ENCODE measurements at regions not wholly inside any gene's neighbourhood (a gene's known extent, or its start where the extent isn't known, plus 50 kb on each side); places are given as distances from the start of the nearest gene placed in this dataset.

DNA sequence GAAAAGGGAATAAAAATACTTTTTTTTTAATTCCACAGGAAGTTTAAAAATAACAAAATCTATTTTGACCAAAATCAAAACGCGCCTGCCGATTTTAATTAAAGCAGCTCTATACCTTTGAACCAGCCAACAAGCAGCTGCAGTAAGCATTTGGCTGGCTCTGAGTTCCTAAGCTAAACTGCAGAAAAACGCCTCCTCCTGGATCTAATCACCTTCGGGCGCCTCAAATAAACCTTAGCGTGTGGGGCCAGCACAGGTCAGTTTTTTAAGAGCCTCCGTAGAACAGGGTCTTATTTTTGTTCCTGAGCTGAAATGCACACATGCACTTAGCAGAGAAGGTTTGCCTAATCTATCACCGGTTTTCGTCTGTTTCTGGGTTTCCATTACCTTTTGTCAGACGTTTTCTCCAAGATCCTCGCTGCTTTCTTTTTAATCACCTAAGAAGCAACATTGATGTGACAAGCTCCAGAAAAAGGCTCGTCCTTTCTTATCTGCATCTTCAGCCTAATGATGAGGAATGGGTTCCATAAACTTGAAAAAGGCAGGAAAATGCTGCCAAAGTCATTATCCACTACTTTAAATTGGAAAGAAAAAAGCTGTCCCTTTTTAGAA is 64.7 kb upstream of the HNRNPA3 start:
- TF ChIP-seq, protein P1, sequence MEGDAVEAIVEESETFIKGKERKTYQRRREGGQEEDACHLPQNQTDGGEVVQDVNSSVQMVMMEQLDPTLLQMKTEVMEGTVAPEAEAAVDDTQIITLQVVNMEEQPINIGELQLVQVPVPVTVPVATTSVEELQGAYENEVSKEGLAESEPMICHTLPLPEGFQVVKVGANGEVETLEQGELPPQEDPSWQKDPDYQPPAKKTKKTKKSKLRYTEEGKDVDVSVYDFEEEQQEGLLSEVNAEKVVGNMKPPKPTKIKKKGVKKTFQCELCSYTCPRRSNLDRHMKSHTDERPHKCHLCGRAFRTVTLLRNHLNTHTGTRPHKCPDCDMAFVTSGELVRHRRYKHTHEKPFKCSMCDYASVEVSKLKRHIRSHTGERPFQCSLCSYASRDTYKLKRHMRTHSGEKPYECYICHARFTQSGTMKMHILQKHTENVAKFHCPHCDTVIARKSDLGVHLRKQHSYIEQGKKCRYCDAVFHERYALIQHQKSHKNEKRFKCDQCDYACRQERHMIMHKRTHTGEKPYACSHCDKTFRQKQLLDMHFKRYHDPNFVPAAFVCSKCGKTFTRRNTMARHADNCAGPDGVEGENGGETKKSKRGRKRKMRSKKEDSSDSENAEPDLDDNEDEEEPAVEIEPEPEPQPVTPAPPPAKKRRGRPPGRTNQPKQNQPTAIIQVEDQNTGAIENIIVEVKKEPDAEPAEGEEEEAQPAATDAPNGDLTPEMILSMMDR (conservative IDR thresholded peaks at IDR 0.05): no peak
- Mint-ChIP-seq H3K27ac (no peak overlapping the region), H3K4me1 (ENCODE audit: unreplicated experiment) (peaks cover 22% of the 10 kb centered on the region), H3K4me3 (peak overlapping the region; percentile 85), H3K36me3 (no peaks in the 10 kb centered on the region), H3K9me3 (no peaks in the 10 kb centered on the region), H3K27me3 (peaks cover 58% of the 10 kb centered on the region)
- no peak for DNase-seq (ENCODE audit: extremely low spot score, unreplicated experiment)

DNA sequence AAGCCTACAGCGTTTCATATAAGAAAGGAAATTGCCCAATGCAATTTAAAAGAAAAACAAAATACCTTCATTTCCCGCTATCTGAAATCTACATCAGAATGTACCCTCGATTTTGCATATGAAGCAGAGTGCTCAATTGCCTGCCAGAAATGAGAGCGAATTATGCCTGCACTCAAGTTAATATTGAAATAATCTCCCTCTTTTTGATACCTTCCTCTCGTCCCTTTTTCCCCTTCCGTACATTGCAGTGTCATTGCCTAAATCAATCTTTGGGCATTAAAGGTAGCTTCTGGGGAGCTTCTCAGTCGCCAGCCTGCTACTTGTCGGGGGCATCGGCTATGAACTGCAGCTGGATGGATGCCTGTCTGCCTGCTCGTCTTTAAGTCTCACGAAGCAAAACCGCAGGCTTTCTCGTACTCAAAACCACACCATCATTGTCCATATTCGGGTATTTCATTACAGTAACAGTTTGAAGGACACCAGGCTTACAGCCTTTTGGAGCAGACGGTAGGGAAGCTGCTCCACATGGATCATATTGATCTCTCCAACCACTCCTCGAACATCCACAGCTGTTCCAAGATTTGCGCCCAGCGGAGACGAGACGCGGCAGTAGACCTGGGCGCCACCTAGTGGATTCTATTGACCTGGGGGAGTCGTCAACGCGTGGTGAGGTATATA is 64.0 kb upstream of the HNRNPA3 start:
- Mint-ChIP-seq H3K27me3 (peaks cover 58% of the 10 kb centered on the region), H3K36me3 (no peaks in the 10 kb centered on the region), H3K9me3 (no peaks in the 10 kb centered on the region), H3K27ac (no peak overlapping the region), H3K4me1 (ENCODE audit: unreplicated experiment) (peaks cover 22% of the 10 kb centered on the region), H3K4me3 (peak overlapping the region; percentile 85)
- peak; percentile 86 for DNase-seq (ENCODE audit: extremely low spot score, unreplicated experiment)
- TF ChIP-seq, protein P1 (conservative IDR thresholded peaks at IDR 0.05): peak; percentile 94

DNA sequence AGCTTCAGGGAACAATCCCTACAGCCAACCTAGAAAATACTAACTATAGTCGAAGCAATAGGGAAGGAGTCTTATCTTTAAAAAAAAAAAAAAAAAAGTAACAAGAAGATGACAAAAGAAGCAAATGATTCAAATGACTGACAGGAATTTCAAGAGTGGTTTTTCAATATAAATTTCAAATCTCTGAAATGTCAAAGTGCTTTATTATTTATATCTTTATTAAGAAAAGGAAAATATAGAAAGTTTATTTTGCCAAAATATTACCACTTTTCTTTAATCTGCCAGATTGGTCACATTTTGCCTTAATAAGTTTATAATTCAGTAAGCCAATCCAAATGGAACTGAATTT is 63.5 kb upstream of the HNRNPA3 start:
- H3K27me3 Mint-ChIP-seq: peaks cover 58% of the 10 kb centered on the region
- peak overlapping the region; percentile 85 for H3K4me3 Mint-ChIP-seq
- H3K9me3 Mint-ChIP-seq: no peaks in the 10 kb centered on the region

GRCh38 chr2:177153805-177154204 is 58.8 kb upstream of the HNRNPA3 start:
- DNase-seq (ENCODE audit: extremely low spot score, unreplicated experiment): no peak
- no peak overlapping the region for H3K4me3 Mint-ChIP-seq
- peaks cover 3% of the 10 kb centered on the region for H3K4me1 Mint-ChIP-seq (ENCODE audit: unreplicated experiment)
- TF ChIP-seq, protein P1 (conservative IDR thresholded peaks at IDR 0.05): no peak
- H3K27me3 Mint-ChIP-seq: peaks cover 31% of the 10 kb centered on the region
- H3K27ac Mint-ChIP-seq: no peak overlapping the region
- H3K36me3 Mint-ChIP-seq: no peaks in the 10 kb centered on the region
- H3K9me3 Mint-ChIP-seq: no peaks in the 10 kb centered on the region

More for the DNA sequence above, 63.5 kb upstream of the HNRNPA3 start:
- DNase-seq (ENCODE audit: extremely low spot score, unreplicated experiment): no peak
- H3K4me1 Mint-ChIP-seq (ENCODE audit: unreplicated experiment): peaks cover 22% of the 10 kb centered on the region
- TF ChIP-seq, protein P1 (conservative IDR thresholded peaks at IDR 0.05): peak; percentile 52
- no peaks in the 10 kb centered on the region for H3K36me3 Mint-ChIP-seq
- no peak overlapping the region for H3K27ac Mint-ChIP-seq

DNA sequence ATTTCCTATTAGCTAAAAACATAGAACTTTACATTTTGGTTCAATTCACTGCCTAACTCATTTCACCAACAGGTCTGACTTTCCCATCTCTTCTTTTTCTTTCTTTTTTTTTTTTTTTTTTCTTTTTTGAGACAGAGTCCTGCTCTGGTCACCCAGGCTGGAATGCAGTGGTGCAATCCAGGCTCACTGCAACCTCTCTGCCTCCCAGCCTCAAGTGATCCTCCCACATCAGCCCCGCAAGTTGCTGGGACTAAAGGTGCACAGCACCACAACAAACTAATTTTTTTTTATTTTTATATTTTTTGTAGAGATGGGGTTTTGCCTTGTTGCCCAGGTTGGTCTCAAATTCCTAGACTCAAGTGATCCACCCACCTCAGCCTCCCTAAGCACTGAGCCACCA is 57.8 kb upstream of the HNRNPA3 start:
- H3K27ac Mint-ChIP-seq: no peak overlapping the region
- no peaks in the 10 kb centered on the region for H3K9me3 Mint-ChIP-seq
- DNase-seq (ENCODE audit: extremely low spot score, unreplicated experiment): no peak
- H3K27me3 Mint-ChIP-seq: peaks cover 23% of the 10 kb centered on the region
- H3K36me3 Mint-ChIP-seq: no peaks in the 10 kb centered on the region
- no peak overlapping the region for H3K4me3 Mint-ChIP-seq
- no peaks in the 10 kb centered on the region for H3K4me1 Mint-ChIP-seq (ENCODE audit: unreplicated experiment)
- TF ChIP-seq, protein P1 (conservative IDR thresholded peaks at IDR 0.05): no peak

Data from type B pancreatic cell (in vitro differentiated cells).